Breast epithelium (tissue), 4 donors: ENCODE measurements at regions not wholly inside any gene's neighbourhood (a gene's known extent, or its start where the extent isn't known, plus 50 kb on each side); places are given as distances from the start of the nearest gene placed in this dataset.

Experiments
- DNase-seq, 2 donors: peaks; one replicate each; pipeline ENCODE4 v3.0.0-alpha.2; 2019; ENCODE audit warnings: low spot score in 2 of 2
- H3K27ac ChIP-seq, 2 donors: fragments of 200-600 bp; sonication (generic) in 1 of 2; one replicate each; pipeline ENCODE4 v1.5.1; 2016 to 2019; ENCODE audit warnings: mild to moderate bottlenecking in 1 of 2
- H3K27me3 ChIP-seq, 2 donors: fragments of 200-600 bp; sonication (generic) in 1 of 2; one replicate each; pipeline versions ENCODE4 v1.5.1 to v1.6.0; 2017 to 2019; ENCODE audit warnings: control low read depth in 1 of 2, mild to moderate bottlenecking in 1 of 2
- H3K36me3 ChIP-seq: fragments of 200-600 bp; one replicate; pipeline ENCODE4 v1.5.1; 2019
- H3K4me1 ChIP-seq, 2 donors: fragments of 200-600 bp; sonication (generic); one replicate each; pipeline ENCODE4 v1.5.1; 2016 to 2019; ENCODE audit warnings: control low read depth in 1 of 2
- H3K4me3 ChIP-seq, 3 donors: fragments of 200-600 bp; sonication (generic); 1 replicate in 2 of 3; 2 replicates in 1 of 3; pipeline ENCODE4 v1.5.1; 2016 to 2019; ENCODE audit warnings: mild to moderate bottlenecking in 3 of 3, moderate library complexity in 2 of 3
- H3K9me3 ChIP-seq, 2 donors: fragments of 200-600 bp; sonication (generic) in 1 of 2; one replicate each; pipeline ENCODE4 v1.5.1; 2016 to 2019; ENCODE audit warnings: control low read depth in 1 of 2
- CTCF ChIP-seq, 3 donors: fragments of 450-650 bp; IDR thresholded peaks; one replicate each; pipeline ENCODE4 v1.5.1; 2016 to 2017; ENCODE audit warnings: antibody characterized with exemption in 3 of 3, mild to moderate bottlenecking in 3 of 3, moderate library complexity in 3 of 3
- POLR2A ChIP-seq: fragments of 450-650 bp; IDR thresholded peaks from one replicate; pipeline ENCODE4 v1.6.1; 2016; ENCODE audit warnings: antibody characterized with exemption, mild to moderate bottlenecking, moderate library complexity
- POLR2AphosphoS5 ChIP-seq, 3 donors: sonication (generic); formaldehyde crosslinking; IDR thresholded peaks; one replicate each; pipeline ENCODE4 v1.6.1; 2017; ENCODE audit warnings: antibody characterized with exemption in 3 of 3
- intact Hi-C: fragments of 100-400 bp; cut with DNase I; formaldehyde crosslinking; loops from one replicate; pipeline ENCODE4 v1.15.1; 2023; ENCODE audit warnings: low total_unique reads

- TF ChIP-seq POLR2A: no peak
- TF ChIP-seq CTCF (IDR thresholded peaks at IDR 0.05): no peak
- TF ChIP-seq POLR2AphosphoS5 (IDR thresholded peaks at IDR 0.05): no peak
- Histone ChIP-seq H3K27ac (no peak overlapping the region), H3K9me3 (peaks cover 0 to 6% of the 10 kb centered on the region in 2 donors), H3K36me3 (no peaks in the 10 kb centered on the region), H3K4me1 (no peaks in the 10 kb centered on the region), H3K4me3 (no peak overlapping the region), H3K27me3 (no peaks in the 10 kb centered on the region)
- intact Hi-C loops: no loop called here
- DNase-seq: no peak
Measured at GRCh38 chr9:80928697-80929096, 760.6 kb downstream of the TLE1 start.

- Histone ChIP-seq H3K4me1 (no peaks in the 10 kb centered on the region), H3K27me3 (no peaks in the 10 kb centered on the region), H3K36me3 (no peaks in the 10 kb centered on the region), H3K4me3 (no peak overlapping the region), H3K27ac (no peak overlapping the region), H3K9me3 (peaks cover 0 to 6% of the 10 kb centered on the region in 2 donors)
- intact Hi-C loops: no loop called here
- no peak for DNase-seq
- TF ChIP-seq POLR2AphosphoS5 (IDR thresholded peaks at IDR 0.05): no peak
- no peak for TF ChIP-seq POLR2A
- no peak for TF ChIP-seq CTCF (IDR thresholded peaks at IDR 0.05)
Measured at GRCh38 chr9:80926611-80927010, 762.7 kb downstream of the TLE1 start.

- intact Hi-C loops: no loop called here
- Histone ChIP-seq H3K4me3 (no peak overlapping the region), H3K4me1 (no peaks in the 10 kb centered on the region), H3K36me3 (no peaks in the 10 kb centered on the region), H3K27ac (no peak overlapping the region), H3K9me3 (peaks cover 7 to 18% of the 10 kb centered on the region in 2 donors), H3K27me3 (no peaks in the 10 kb centered on the region)
- DNase-seq: no peak
- TF ChIP-seq CTCF (IDR thresholded peaks at IDR 0.05): no peak
- no peak for TF ChIP-seq POLR2A
- TF ChIP-seq POLR2AphosphoS5 (IDR thresholded peaks at IDR 0.05): no peak
Measured at GRCh38 chr9:80922544-80922943, 766.8 kb downstream of the TLE1 start.

- intact Hi-C loops: no loop called here
- H3K36me3 ChIP-seq: no peaks in the 10 kb centered on the region
- no peak overlapping the region for H3K4me3 ChIP-seq
- DNase-seq: no peak
- no peaks in the 10 kb centered on the region for H3K9me3 ChIP-seq
- no peaks in the 10 kb centered on the region for H3K27me3 ChIP-seq
- no peaks in the 10 kb centered on the region for H3K4me1 ChIP-seq
- no peak for TF ChIP-seq POLR2A
- TF ChIP-seq POLR2AphosphoS5 (IDR thresholded peaks at IDR 0.05): no peak
- no peak for TF ChIP-seq CTCF (IDR thresholded peaks at IDR 0.05)
- H3K27ac ChIP-seq: no peak overlapping the region
Measured at GRCh38 chr9:80906728-80907127, 782.6 kb downstream of the TLE1 start.

- H3K4me3 ChIP-seq: no peak overlapping the region
- H3K36me3 ChIP-seq: no peaks in the 10 kb centered on the region
- H3K4me1 ChIP-seq: no peaks in the 10 kb centered on the region
- peaks cover 0 to 13% of the 10 kb centered on the region in 2 donors for H3K9me3 ChIP-seq
- H3K27ac ChIP-seq: no peak overlapping the region
- intact Hi-C loops: no loop called here
- H3K27me3 ChIP-seq: no peaks in the 10 kb centered on the region
- TF ChIP-seq POLR2AphosphoS5 (IDR thresholded peaks at IDR 0.05) (no peak), CTCF (IDR thresholded peaks at IDR 0.05) (no peak), POLR2A (no peak)
- DNase-seq: no peak
Measured at GRCh38 chr9:80899208-80899607, 790.1 kb downstream of the TLE1 start.
